ENCODE measurements at regions not wholly inside any gene's neighbourhood (a gene's known extent, or its start where the extent isn't known, plus 50 kb on each side); places are given as distances from the start of the nearest gene placed in this dataset.

DNA sequence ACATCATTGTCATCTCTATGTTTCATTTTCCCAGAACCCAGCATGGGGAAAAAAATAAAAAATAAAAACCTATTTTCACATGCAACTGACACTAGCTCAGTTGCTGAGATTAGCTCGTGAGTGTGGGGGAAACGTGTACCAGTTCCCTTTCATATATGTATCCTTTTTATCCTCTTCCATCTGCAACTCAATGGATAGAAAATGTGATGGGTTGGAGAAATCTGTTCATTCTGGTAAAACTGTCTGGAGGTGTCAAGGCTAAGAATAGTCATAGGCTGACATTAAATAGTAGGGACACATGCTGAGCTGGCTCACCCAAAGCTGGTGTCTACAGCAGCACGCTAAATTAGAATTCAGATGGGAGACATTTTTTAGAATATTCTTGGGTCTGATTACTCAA lies 519.3 kb downstream of the ELAVL2 start:
- DNase-seq (ENCODE audit: low read depth): no peak

DNA sequence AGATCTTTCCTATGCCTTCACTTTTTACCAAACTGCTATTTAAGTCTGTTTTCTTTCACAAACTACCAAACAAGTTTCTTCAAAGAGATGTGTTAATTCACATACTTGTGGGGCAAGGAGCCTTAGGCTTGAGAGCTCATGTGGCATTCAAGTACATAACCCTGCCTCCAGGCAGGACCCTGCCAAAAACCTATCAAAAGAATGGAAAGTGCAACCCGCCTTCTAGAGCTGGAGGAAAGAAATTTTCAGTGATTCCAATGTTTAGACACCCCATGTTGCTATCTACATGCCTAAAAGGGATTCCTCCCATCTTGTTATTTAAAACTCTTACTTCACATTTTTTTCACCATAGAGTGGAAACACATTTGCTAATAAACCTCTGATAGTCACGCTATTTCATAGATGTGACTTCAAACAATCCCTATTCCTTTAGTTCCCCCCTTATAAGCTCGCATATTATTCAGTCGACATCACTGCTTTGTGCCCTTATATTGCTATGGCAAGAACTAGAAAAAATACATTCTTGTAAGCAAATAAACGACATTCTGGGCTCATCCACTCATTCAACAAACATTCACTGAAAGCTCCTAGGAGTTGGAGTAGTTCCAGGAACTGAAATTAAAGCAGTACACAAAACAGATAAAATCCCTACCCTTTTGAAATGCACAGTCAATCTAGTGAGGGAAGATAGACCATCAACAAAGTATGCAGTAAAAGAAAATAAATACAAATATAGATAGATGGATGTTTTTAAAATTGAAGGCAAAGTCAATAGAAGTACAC lies 518.1 kb downstream of the ELAVL2 start:
- DNase-seq (ENCODE audit: low read depth): no peak

DNA sequence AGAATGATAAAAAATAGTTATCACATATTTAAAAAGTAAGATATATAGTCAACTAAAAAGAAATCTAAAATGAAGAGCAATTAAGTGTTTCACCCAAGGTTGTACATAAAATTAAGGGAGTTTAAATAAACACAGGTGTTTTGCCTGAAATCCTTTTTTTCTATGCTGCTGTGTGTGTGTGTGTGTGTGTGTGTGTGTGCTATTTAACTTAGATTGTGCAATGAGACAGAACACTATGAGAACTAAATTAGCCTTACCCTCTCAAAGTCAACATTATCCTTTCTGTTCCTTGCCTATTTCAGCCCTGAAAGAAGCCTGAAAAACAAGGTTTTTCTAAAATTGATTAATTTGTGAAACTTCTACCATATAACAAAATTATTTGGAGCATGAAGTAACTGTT lies 516.2 kb downstream of the ELAVL2 start:
- DNase-seq (ENCODE audit: low read depth): no peak

DNA sequence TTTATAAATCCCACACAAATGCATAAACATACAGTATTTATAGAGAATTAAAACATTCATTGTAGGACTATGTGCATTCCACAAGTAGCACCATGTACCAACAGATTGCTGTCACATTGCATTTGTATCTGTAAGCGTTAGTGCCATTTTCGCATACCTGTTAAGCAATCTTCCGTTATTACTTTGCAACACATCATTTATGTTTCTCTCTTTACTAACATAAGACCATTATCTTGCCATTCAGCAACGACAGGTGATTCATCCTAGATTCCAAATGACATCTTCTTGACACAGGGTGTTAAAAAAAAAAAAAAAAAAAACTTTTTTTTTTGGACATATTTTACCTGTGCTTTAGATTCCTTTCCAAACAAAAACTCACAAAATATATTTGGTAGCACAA lies 511.8 kb downstream of the ELAVL2 start:
- no peak for DNase-seq (ENCODE audit: low read depth)

DNA sequence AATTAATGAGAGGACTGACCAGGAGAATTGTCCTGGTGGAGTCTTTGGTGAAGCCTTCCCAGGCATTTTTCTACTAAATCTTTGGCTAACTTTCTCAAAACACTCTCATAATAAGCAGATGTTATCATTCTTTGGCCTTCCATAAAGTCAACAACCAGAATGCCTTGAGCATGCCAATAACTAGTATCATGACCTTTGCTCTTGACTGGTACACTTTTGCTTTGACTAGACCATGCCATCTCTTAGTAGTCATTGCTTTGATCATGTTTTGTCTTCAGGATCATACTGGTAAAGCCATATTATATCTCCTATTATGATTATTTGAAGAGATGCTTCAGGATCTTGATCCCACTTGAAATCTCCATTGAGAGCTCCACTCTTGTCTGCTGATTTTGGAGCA lies 506.9 kb downstream of the ELAVL2 start:
- no peak for DNase-seq (ENCODE audit: low read depth)

DNA sequence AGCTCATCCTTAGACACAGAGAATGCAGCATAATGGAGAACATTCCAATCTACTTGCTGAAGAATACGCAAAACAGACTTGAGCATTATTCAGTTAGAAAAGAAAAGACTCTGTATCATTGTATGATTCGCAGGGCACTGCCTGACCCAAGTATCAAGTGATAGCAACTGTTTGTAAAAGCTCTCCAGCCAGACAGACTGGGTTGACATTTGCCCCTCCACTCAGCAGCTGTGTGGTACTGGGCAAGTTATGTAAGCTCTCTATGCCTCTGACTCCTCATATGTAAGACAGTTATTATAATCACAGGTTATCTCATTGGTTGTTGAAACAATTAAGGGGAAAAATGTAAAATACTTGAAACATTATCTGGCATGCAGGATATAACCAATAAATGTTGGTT lies 505.0 kb downstream of the ELAVL2 start:
- no peak for DNase-seq (ENCODE audit: low read depth)

DNA sequence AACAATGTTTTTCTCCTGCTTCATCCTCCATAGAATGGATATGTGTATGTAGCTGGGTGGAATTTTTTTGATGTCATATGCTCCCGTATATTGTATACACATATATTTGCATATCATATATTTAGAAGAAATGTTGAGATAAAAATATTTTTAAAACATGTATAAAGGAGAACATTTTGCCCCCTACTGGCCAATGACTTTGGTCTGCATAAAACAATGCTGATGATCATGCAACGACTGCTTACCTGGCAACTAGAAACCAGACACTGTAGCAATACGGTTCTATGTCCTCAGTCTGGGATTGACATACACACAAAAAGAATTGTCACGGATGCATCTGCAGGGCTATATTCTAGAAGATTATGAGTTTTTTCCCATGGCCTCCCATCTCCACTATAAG lies 503.6 kb downstream of the ELAVL2 start:
- DNase-seq (ENCODE audit: low read depth): no peak

DNA sequence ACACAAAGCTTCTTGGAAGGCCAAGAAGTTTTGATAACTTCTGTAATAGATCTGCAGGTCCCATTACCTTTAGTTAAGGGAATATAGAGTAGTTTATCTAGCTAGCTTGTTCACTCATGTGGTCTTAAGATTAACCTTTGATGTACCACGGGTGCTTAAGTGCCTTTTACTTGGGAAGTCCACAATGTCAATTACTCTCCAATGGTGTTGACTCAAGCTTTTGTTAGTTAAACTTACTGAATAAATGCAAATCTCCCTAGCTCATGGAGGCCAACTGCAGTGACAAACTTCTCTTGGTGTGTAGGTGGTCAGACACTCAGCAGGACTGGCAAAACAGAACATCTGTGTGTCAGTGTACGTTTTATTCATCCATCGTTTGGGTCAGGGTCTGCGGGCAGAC lies 501.5 kb downstream of the ELAVL2 start:
- no peak for DNase-seq (ENCODE audit: low read depth)

DNA sequence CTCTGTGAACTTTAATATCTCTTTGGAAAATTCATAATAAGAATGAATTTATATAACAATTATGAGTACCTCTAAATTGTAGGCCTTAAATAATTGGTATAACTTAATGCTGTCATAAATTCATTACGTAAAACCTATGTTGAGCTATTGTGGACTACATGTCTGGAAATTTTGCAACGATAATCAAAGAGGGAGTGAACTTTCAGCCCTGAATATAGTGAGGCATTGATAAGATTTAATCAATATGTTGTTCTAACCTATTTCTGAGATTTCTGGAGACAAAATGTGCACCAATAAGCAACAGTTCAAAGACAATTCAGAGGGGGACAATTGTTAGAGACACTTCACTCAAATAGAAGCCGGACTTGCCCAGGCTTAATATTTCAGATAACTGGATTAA lies 499.4 kb downstream of the ELAVL2 start:
- no peak for DNase-seq (ENCODE audit: low read depth)

DNA sequence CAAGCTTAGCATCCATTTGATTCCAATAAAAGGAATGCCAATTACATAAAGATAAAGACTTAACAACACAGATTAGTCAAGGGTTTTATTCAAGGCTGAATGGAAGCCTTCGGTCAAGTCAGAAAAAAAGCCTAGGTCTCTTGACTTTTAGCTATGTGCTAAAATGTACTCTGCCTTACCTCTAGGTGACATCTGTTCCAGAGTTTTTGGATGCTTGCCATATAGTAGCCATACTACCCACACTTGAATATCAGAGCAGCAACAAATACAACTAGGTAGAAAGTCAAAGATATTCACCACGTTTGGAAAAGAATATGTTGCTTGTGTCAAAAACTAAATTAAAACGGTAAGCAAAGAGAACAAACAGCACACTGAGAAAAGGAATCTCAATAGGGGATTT lies 484.7 kb downstream of the ELAVL2 start:
- DNase-seq (ENCODE audit: low read depth): no peak

DNA sequence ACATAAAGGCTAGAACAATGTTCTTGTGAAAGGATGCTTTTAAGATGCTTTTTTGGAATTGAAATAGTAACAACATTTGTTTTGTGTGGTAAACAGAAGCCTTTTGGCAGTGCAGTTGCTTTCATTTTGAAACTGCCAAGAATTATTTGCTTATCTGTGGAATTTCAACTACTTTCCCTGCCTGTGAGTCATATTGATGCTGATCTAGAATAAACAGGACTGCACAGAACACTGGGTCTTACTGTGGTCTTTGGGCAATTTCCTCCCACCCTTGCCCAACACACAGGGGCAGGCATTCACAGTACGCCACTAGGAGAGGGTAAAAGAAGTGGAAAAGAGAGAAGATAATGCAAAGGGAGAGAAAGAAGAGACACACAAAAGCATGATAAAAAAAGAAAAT lies 483.7 kb downstream of the ELAVL2 start:
- peak; percentile 63 for DNase-seq (ENCODE audit: low read depth)

DNA sequence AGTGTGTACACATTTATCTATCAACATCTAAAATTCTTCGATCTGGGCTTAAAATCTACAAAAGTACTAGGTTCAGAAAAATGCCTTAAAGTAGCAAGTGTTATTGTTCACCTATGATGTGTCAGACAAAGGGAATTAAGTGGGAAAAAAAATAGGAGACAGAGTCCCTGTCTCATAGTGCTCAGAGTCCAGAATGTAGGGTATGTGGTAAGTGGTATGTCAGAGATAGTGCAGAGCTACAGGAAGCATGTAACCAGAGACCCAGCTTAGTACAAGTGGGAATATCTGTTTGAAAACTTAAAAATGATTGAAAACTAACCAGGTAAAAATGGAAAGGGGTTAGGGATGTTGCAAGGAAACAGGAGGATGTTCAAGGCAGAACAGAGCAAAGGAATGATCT lies 482.8 kb downstream of the ELAVL2 start:
- no peak for DNase-seq (ENCODE audit: low read depth)

DNA sequence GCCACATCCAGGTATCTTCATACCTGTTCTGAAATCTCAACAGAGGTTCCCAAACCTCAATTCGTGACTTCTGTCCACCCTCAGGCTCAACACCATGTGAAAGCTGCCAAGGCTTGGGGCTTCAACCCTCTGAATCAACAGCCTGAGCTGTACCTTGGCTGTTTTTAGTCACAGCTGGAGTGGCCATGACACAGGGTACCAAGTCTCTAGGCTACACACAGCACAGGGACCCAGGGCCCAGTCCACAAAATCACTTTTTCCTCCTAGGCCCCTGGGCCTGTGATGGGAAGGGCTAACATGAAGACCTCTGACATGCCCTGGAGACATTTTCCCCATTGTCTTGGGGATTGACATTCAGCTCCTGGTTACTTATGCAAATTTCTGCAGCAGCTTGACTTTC lies 464.9 kb downstream of the ELAVL2 start:
- DNase-seq (ENCODE audit: low read depth): no peak

DNA sequence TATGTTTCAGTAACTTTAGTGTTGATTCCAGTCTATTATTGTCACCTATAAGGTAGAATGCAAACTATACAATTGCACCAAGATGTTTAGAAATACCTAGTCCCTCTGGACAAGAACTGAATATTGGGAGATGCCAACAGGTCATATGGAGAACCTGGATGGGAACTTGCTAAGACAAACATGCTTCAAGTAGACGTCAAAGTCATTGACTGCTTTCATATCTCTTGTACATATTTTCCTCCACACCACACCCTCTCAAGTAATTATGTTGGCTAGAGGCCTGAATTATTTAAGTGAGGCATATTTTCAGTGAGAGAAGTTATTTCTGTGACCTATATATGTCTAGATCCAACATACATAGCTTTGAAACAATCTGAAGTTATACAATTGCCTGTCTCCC lies 453.3 kb downstream of the ELAVL2 start:
- no peak for DNase-seq (ENCODE audit: low read depth)

DNA sequence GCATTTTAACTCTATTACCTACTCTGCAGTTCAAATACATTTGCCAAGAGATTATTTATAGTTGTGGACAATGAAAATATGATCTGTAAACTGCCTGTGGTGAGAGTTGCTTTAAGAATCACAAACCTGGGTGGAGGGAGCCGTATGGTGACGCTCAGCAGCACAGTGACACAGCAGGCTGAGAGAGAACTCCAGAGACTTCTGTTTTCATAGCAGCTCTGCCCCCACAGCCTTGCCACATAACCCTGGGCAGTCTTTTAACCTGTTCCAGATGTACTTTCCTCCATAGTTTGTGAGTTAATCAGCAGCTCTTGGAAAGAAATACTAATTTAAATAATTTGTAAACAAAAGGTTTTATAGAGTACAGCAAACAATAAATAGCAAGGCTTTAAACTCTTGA lies 450.5 kb downstream of the ELAVL2 start:
- DNase-seq (ENCODE audit: low read depth): no peak

DNA sequence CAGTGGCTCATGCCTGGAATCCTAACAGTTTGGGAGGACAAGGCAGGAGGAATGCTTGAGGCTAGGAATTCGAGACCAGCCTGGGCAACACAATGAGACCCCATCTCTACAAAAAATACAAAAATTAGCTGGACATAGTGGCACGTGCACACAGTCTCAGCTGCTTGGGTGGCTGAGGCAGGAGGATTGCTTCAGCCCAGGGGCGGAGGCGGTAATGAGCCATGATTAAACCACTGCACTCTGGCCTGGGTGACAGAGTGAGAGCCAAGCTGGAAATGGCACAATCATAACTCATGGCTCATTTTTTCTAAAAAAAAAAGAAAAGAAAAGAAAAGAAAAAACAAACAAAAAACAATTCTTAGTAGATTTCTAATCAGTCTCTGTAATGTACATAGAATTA lies 446.2 kb downstream of the ELAVL2 start:
- no peak for DNase-seq (ENCODE audit: low read depth)

DNA sequence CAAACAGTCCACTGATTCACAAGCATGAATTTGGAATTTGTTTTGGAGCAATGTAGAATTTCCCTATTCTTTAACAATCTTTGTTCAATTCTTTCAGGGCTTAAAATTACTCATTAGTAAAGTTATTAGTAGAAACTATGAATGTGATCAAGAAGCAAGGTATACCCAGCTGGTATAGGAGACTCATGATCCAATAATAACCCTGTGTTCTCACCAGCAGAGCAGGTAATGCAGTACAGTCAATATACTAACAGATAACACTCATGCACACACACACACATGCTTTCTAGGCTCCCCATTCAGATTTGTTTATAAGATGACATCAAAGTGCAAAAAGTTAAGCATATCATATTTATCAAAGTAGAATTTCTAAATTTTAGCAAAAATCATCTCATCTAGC lies 445.2 kb downstream of the ELAVL2 start:
- DNase-seq (ENCODE audit: low read depth): no peak

DNA sequence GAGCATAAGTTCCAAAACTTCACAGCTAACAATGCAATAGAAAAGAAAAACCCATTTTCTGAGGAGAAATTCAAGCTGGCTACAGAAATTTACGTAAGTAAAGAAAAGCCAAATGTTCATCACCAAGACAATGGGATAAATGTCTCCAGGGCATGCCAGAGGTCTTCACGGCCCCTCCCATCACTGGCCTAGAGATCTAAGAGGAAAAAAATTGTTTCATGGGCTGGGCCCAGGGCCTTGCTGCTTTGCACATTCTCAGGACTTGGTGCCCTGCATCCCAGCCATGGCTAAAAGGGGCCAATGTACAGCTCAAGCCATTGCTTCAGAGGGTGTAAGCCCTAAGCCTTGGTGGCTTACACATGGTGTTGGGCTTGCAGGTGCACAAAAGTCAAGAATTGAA lies 443.6 kb downstream of the ELAVL2 start:
- DNase-seq (ENCODE audit: low read depth): no peak

DNA sequence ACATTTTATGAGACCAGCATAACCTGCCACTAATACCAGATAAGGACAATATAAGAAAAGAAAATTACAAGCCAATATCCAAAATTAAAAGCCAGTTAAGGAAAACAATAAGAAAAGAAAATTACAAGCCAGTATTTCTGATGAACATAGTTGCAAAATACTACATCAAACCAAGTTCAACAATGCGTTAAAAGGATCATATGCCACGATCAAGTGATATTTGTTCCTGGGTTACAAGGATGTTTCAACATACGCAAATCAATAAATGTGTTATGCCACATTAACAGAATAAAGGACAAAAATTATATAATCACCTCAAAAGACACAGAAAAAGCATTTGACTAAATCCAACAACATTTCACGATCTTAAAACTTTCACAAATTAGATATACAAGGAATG lies 431.9 kb downstream of the ELAVL2 start:
- DNase-seq (ENCODE audit: low read depth): no peak

DNA sequence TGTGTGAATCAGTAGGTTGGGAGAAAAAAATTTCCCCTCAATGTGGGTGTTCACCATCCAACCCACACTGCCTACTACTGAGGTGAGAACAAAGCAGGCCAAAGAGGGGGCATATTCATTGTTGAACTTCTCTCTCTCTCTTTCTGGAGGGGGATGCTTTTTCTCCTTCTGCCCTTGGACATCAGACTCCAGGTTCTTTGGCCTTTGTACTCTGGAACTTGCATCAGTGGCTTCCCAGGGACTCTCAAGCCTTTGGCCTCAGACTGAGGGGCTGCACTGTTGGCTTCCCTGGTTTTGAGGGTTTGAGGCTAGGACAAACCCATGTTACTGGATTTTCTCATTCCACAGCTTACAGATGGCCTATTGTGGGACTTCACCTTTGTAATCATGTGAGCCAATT lies 417.2 kb downstream of the ELAVL2 start:
- no peak for DNase-seq (ENCODE audit: low read depth)

DNA sequence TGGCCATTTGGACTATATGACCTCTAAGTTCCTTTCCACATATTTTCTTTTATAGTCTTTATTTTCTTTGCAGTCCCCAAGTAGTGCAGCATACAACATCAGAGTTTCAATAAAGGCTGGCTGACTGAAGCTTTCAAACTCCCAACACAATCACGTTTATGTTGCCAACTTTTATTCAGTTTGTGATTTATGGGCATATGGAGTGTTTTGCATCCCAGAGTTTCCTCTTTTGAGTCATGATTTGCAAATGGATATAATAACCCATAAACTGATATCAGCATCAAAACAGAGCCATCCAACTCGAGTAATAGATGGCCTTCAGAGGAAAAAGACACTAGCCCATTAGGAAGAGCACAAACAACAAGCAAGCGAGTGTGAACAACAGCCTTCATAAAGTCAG lies 414.0 kb downstream of the ELAVL2 start:
- DNase-seq (ENCODE audit: low read depth): no peak

DNA sequence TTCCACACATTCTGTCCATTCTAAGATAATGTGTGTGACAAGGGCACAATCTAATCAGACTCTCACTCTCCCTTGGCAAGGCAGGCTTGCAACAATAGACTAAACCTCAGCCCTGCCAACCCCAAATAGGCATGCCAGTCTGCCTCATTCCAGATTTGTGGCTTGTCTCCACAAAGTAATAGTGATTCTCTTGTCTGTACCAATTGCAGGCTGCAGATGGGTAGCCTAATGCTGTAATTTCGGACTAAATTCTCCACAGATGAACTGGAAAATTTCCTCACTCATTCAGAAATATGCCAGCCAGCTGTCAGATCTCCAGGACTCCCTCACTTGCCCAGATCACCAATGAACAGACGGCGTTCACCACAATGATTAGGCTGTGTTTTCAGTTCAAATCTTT lies 413.6 kb downstream of the ELAVL2 start:
- no peak for DNase-seq (ENCODE audit: low read depth)

DNA sequence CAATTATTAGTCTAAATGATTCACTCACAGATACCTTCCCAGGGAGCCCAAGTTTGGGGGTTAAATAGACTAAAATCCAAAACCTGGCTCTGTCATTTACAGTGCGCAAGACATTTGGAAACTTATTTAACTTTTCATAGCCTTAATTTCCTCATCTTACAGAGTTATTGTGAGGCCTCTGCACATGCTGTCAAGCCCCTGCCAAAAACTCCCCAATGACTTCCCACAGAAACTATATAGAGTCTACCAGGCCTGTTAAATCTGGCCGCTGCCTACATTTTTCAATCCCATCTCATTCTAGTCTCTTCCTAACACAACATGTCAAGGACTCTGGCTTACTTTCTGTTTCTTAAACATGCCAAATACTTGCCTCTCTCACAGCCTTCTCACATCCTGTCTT lies 412.5 kb downstream of the ELAVL2 start:
- no peak for DNase-seq (ENCODE audit: low read depth)

DNA sequence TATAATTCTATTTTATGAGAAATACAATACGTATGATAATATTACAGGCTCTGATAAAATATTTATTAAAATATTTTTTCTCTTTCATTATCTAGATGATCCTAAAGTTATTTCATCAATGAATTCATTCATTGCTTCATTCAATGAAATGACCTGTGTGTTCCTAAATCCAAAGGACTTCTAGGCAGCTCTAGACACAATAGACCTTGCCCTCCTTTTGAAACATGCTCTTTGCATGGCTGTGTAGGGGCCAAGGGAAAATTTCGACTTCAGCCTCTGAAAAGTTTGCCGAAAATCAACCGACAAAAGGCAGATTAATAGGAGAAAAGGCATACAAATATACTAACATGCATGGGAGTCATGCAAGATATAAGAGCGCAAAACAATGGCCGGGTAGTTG lies 402.0 kb downstream of the ELAVL2 start:
- DNase-seq (ENCODE audit: low read depth): no peak

All from HT1080 (cell line).